ENCODE measurements at regions not wholly inside any gene's neighbourhood (a gene's known extent, or its start where the extent isn't known, plus 50 kb on each side); places are given as distances from the start of the nearest gene placed in this dataset.
A peak's percentile ranks its signal among the peaks of the same experiment; 100 is the strongest.
"Not testable (repeated sequence)": the region's sequence is repeated elsewhere in the genome, so short reads cannot be mapped to it uniquely, and the experiment has no call there.

DNA sequence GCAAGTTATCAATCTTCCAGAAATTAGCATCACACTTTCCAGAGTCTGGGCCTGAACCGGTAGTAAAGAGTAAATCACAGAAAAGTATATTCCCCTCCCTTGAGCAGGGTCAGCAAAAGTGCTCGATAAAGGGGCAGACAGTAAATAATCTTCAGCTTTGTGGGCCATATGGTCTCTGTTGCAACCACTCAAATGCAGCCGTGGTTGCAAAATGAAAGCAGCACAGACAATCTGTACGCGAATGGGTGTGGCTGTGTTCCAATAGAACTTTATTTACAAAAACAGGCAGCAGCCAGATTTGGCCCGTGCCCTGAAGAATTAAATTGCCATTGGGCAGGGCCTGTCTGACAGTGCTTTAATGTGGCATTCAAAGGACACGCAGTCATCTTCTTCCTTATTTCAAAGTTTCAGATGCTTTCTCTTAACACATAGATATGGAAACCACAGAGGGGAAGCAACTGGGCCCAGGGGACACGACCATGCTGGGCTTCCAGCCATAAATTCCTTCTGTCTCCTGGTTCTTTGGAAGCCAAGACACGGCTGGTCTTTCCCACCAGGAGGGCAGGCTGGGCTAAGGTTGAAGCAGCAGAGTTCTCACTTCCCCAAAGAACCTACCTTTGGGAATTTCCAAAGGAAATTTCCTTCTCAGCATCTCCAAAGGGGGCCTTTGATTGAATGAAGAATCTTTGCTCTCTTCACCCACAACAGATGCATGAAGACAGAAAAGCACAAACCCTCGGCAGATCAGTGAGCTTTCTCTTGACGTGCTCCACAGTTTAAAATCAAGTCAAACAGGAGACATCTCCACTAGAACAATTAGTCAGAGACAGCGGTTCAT is 489.8 kb upstream of the PROK2 start:
- peaks cover 17% of the 10 kb centered on the region for H3K4me1 Mint-ChIP-seq
- peak overlapping the region; percentile 46 for H3K4me3 Mint-ChIP-seq
- H3K27ac Mint-ChIP-seq = peak overlapping the region; percentile 60
- H3K9me3 Mint-ChIP-seq = no peaks in the 10 kb centered on the region
- no peaks in the 10 kb centered on the region for H3K36me3 Mint-ChIP-seq (ENCODE audit: low read depth)
- no peak for ATAC-seq (replicated peaks)
- H3K27me3 Mint-ChIP-seq = peaks cover 9% of the 10 kb centered on the region

DNA sequence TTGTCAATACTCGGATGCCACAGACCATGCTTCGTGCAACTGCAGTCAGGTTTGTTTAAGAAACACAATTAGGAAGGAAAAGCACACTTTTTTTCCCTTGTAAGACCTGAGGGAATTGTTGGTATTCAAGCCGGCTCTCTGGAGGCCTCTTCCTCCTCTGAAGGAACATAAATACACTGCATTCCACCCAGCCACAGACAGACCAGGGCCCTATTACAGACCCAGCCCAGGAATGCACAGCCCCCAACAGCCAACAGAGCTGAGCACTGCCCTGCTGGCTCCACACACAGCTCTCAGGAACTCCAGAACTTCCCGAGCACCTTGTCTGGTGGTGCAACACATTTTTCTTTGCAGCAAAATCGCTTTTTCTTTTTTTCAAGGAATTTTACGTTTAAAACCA is 488.7 kb upstream of the PROK2 start:
- no peaks in the 10 kb centered on the region for H3K36me3 Mint-ChIP-seq (ENCODE audit: low read depth)
- H3K4me1 Mint-ChIP-seq = peaks cover 17% of the 10 kb centered on the region
- peaks cover 3% of the 10 kb centered on the region for H3K27me3 Mint-ChIP-seq
- H3K9me3 Mint-ChIP-seq = no peaks in the 10 kb centered on the region
- H3K4me3 Mint-ChIP-seq = no peak overlapping the region
- no peak for ATAC-seq (replicated peaks)
- no peak overlapping the region for H3K27ac Mint-ChIP-seq

GRCh38 chr3:72272356-72272755 is 487.4 kb upstream of the PROK2 start:
- ATAC-seq (replicated peaks) = no peak
- Mint-ChIP-seq H3K4me3 (no peak overlapping the region), H3K36me3 (ENCODE audit: low read depth) (no peaks in the 10 kb centered on the region), H3K27me3 (no peaks in the 10 kb centered on the region), H3K4me1 (peaks cover 17% of the 10 kb centered on the region), H3K9me3 (no peaks in the 10 kb centered on the region), H3K27ac (no peak overlapping the region)

DNA sequence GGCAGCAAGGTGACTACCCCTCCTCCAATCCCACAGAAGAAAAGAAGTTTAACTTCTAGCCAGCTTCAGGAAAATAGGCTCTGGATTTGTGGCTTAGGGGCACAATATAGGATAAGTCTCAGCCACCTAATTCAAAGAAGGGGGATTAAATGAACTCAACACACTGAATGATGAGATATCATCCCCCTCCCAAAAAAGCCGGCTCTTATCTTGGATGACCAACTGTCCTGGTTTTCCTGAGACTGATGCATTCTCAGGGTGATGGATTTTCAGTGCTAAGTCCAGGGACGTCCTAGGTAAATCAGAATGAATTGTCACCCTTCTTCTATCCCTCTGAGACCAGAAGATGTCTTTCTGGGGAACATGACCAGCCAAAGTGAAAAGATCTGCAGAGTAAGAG is 487.0 kb upstream of the PROK2 start:
- H3K4me3 Mint-ChIP-seq = no peak overlapping the region
- H3K36me3 Mint-ChIP-seq (ENCODE audit: low read depth) = no peaks in the 10 kb centered on the region
- H3K4me1 Mint-ChIP-seq = peaks cover 20% of the 10 kb centered on the region
- peaks cover 1% of the 10 kb centered on the region for H3K9me3 Mint-ChIP-seq
- no peak overlapping the region for H3K27ac Mint-ChIP-seq
- no peaks in the 10 kb centered on the region for H3K27me3 Mint-ChIP-seq
- no peak for ATAC-seq (replicated peaks)

- Mint-ChIP-seq H3K36me3 (ENCODE audit: low read depth) (no peaks in the 10 kb centered on the region), H3K27me3 (no peaks in the 10 kb centered on the region), H3K4me3 (no peak overlapping the region), H3K4me1 (peaks cover 24% of the 10 kb centered on the region), H3K9me3 (peaks cover 4% of the 10 kb centered on the region), H3K27ac (no peak overlapping the region)
- no peak for ATAC-seq (replicated peaks)
Measured at GRCh38 chr3:72271216-72271615, 486.3 kb upstream of the PROK2 start.

DNA sequence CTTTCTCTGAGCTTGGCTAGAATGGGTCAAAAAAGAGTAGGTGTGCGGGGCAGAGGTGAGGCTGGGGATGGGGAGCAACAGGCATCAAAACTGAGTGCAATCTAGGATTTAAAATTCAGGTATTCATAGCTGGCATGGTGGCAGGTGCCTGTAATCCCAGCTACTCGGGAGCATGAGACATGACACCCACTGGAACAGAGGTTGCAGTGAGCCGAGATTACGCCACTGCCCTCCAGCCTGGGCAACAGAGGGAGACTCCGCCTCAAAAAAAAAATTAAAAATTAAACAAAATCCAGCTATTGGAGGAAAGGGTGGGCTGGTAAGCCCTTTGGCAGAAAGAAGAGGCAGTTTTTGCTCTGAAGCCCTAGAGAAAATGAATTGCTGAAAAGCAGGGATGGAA is 485.8 kb upstream of the PROK2 start:
- Mint-ChIP-seq H3K27ac (no peak overlapping the region), H3K36me3 (ENCODE audit: low read depth) (no peaks in the 10 kb centered on the region), H3K4me3 (no peak overlapping the region), H3K4me1 (peaks cover 29% of the 10 kb centered on the region), H3K9me3 (peaks cover 4% of the 10 kb centered on the region), H3K27me3 (no peaks in the 10 kb centered on the region)
- ATAC-seq (replicated peaks) = no peak

DNA sequence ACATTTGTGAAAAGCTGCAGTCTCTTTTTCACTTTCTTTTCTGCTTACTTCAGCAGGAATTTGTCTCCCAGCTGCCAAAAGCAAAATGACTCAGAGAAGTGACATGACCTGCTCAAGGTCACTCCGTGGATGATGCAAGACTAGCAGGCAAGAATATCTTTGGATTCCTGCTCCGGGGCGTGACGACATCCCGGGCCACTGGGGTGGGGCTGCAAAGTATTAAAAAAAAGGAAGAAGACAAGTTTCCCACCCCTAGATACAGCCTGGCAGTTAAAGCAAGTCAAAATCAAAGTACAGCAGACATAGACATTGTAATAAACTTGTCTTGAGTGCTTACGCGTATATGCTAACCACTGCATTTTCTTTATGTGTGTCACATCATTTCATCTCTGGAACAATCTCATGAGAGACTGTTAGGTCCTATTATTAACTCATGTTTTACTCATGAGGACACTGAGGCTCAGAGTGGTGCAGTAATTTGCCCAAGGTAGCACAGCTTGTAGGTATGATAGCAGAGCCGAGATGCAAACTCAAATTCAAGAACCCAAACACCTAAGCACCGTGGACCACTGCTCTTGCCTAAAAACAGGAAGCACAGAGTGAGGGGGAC is 485.2 kb upstream of the PROK2 start:
- peaks cover 4% of the 10 kb centered on the region for H3K9me3 Mint-ChIP-seq
- no peaks in the 10 kb centered on the region for H3K36me3 Mint-ChIP-seq (ENCODE audit: low read depth)
- H3K4me3 Mint-ChIP-seq = peak overlapping the region; percentile 19
- peaks cover 33% of the 10 kb centered on the region for H3K4me1 Mint-ChIP-seq
- ATAC-seq (replicated peaks) = peak; percentile 49
- no peak overlapping the region for H3K27ac Mint-ChIP-seq
- peaks cover 3% of the 10 kb centered on the region for H3K27me3 Mint-ChIP-seq

DNA sequence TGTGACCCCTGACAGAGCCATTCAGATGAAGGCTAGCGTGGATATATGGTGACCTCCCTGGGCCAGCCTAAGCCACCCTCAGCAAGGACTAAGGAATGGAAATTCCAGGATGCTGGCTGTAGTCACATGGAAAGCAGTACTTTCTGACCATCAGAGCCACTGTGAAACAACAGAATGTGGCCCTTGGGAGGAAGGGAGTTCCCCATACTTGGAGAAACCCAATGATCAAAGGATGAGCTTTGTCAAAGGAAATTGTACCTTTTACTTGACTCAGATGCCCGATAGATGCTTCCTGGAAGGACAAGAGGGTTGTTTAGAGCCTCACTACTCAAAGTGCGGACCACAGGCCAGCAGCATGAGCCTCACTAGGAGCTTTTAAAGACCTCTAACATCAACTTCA is 484.5 kb upstream of the PROK2 start:
- Mint-ChIP-seq H3K27me3 (peaks cover 7% of the 10 kb centered on the region), H3K36me3 (ENCODE audit: low read depth) (no peaks in the 10 kb centered on the region), H3K4me1 (peaks cover 28% of the 10 kb centered on the region), H3K27ac (no peak overlapping the region), H3K4me3 (no peak overlapping the region), H3K9me3 (peaks cover 4% of the 10 kb centered on the region)
- peak; percentile 31 for ATAC-seq (replicated peaks)

GRCh38 chr3:72266921-72267524 is 482.1 kb upstream of the PROK2 start:
- Mint-ChIP-seq H3K27ac (peak overlapping the region; percentile 49), H3K4me1 (peaks cover 22% of the 10 kb centered on the region)
- peak; percentile 33 for ATAC-seq (replicated peaks)
- H3K27me3 Mint-ChIP-seq; H3K4me3 Mint-ChIP-seq; H3K9me3 Mint-ChIP-seq; H3K36me3 Mint-ChIP-seq (ENCODE audit: low read depth): not testable (repeated sequence)

- H3K4me1 Mint-ChIP-seq = peaks cover 22% of the 10 kb centered on the region
- peaks cover 4% of the 10 kb centered on the region for H3K9me3 Mint-ChIP-seq
- peak; percentile 27 for ATAC-seq (replicated peaks)
- H3K36me3 Mint-ChIP-seq (ENCODE audit: low read depth) = no peaks in the 10 kb centered on the region
- peak overlapping the region; percentile 8 for H3K4me3 Mint-ChIP-seq
- peak overlapping the region; percentile 35 for H3K27ac Mint-ChIP-seq
- peaks cover 13% of the 10 kb centered on the region for H3K27me3 Mint-ChIP-seq
Measured at GRCh38 chr3:72266016-72266370, 481.0 kb upstream of the PROK2 start.

GRCh38 chr3:72265256-72266015 is 480.5 kb upstream of the PROK2 start:
- Mint-ChIP-seq H3K4me3 (peak overlapping the region; percentile 8), H3K9me3 (peaks cover 4% of the 10 kb centered on the region), H3K27me3 (peaks cover 13% of the 10 kb centered on the region), H3K27ac (peak overlapping the region; percentile 35), H3K4me1 (peaks cover 24% of the 10 kb centered on the region), H3K36me3 (ENCODE audit: low read depth) (no peaks in the 10 kb centered on the region)
- peak; percentile 63 for ATAC-seq (replicated peaks)

DNA sequence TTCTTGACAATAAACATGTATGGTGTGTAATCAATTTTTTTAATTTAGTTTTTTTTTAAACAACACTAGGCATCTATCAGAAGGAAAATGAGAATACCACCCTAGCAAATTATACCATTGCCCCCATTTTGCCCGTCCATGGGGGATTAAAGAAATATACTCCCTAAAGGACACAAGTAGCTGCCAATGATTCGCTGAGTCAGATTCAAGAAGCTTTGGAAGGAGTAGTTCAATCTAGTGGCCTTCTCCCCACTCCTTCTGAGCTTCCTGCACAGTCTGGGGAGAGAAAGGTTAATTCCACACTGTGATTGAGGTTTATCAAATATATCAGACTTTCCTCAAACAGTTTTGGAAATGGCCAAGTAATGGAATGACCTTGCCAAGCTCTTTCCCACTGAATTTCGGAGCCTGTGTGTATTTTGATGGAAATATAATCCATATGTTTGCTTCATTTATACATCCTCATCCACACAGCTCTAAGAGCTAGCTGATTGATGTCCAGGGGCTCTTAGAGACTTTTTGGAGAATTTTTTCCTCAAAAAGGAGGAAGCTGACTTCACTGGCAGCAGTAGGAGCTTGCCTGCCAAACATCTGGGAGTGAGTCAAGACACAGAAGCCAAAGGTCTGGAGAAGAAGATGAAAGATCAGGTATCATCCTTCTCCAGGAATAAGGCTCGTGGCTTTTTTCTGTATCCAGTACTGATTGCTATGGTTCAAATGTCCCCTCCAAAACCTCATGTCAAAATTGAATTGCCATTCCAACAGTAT is 478.5 kb upstream of the PROK2 start:
- Mint-ChIP-seq H3K4me3 (no peak overlapping the region), H3K9me3 (peaks cover 4% of the 10 kb centered on the region), H3K27ac (no peak overlapping the region), H3K36me3 (ENCODE audit: low read depth) (no peaks in the 10 kb centered on the region), H3K27me3 (peaks cover 15% of the 10 kb centered on the region), H3K4me1 (peaks cover 29% of the 10 kb centered on the region)
- ATAC-seq (replicated peaks) = no peak

DNA sequence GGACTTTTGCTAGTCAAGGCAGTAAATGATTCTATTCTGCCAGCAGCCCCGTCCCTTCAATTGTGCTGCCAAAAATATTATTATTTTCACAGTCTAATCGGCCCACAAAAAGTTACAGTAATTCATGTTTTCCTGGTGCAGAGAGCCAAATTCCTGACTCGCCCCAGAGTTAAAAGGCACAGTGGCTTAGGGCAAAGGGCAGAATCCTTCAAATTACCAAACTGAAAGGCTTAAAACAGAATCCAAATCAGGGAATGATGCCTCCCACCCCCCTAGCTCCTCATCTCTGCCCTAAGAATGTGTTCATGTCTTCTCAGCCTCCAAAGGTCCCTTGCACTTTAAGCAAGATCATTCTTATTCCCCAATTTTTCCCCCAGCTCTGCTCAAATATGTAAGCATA is 477.8 kb upstream of the PROK2 start:
- Mint-ChIP-seq H3K27ac (no peak overlapping the region), H3K4me1 (peaks cover 33% of the 10 kb centered on the region), H3K4me3 (no peak overlapping the region), H3K9me3 (peaks cover 4% of the 10 kb centered on the region), H3K27me3 (peaks cover 18% of the 10 kb centered on the region), H3K36me3 (ENCODE audit: low read depth) (no peaks in the 10 kb centered on the region)
- ATAC-seq (replicated peaks) = no peak

All from activated T-helper 17 cell treated with anti-CD3 and anti-CD28 coated beads, Interleukin-2, amount 50 U/mL, for 72 hours (primary cell).